Ascending aorta (tissue), 2 donors: ENCODE measurements at regions not wholly inside any gene's neighbourhood (a gene's known extent, or its start where the extent isn't known, plus 50 kb on each side); places are given as distances from the start of the nearest gene placed in this dataset.
A peak's percentile ranks its signal among the peaks of the same experiment; 100 is the strongest.
"Not testable (repeated sequence)": the region's sequence is repeated elsewhere in the genome, so short reads cannot be mapped to it uniquely, and the experiment has no call there.

Source experiments
- DNase-seq, 2 donors: peaks; one replicate each; pipeline ENCODE4 v3.0.0-alpha.2; 2019; ENCODE audit warnings: low spot score in 2 of 2
- H3K27ac ChIP-seq, 2 donors: fragments of 200-600 bp; sonication (generic); one replicate each; pipeline ENCODE4 v1.5.1; 2016 to 2017; ENCODE audit warnings: mild to moderate bottlenecking in 1 of 2
- H3K27me3 ChIP-seq: fragments of 200-600 bp; sonication (generic); one replicate; pipeline ENCODE4 v1.5.1; 2017
- H3K36me3 ChIP-seq, 2 donors: fragments of 200-600 bp; sonication (generic); one replicate each; pipeline ENCODE4 v1.5.1; 2016
- H3K4me1 ChIP-seq, 2 donors: fragments of 200-600 bp; sonication (generic); one replicate each; pipeline ENCODE4 v1.5.1; 2016 to 2017; ENCODE audit warnings: mild to moderate bottlenecking in 1 of 2
- H3K4me3 ChIP-seq, 2 donors: fragments of 200-600 bp; sonication (generic); one replicate each; pipeline ENCODE4 v1.5.1; 2016 to 2017; ENCODE audit warnings: mild to moderate bottlenecking in 1 of 2
- H3K9me3 ChIP-seq, 2 donors: fragments of 200-600 bp; sonication (generic); one replicate each; pipeline ENCODE4 v1.5.1; 2016
- CTCF ChIP-seq, 3 experiments: fragments of 200-600 bp in 2 of 3; fragments of 450-650 bp in 1 of 3; sonication (generic) in 2 of 3; IDR thresholded peaks; one replicate each; pipeline ENCODE4 v1.5.1; 2016 to 2019; ENCODE audit warnings: antibody characterized with exemption in 3 of 3, mild to moderate bottlenecking in 1 of 3, moderate library complexity in 1 of 3
- intact Hi-C: fragments of 100-400 bp; cut with DNase I; formaldehyde crosslinking; loops from one replicate; pipeline ENCODE4 v1.15.1; 2023

GRCh38 chr14:50025776-50026175 lies 90.6 kb downstream of the VCPKMT start:
- intact Hi-C loops: loop anchor here (2.0 kb wide), 1 partner anchor 133 kb away; the partner anchor contains the start of gene ARF6
- peak overlapping the region; percentile 70 to 78 for H3K27ac ChIP-seq
- no peak overlapping the region for H3K4me3 ChIP-seq
- no peak for DNase-seq
- no peaks in the 10 kb centered on the region for H3K27me3 ChIP-seq
- no peaks in the 10 kb centered on the region for H3K36me3 ChIP-seq
- peaks cover 7 to 22% of the 10 kb centered on the region in 2 donors for H3K4me1 ChIP-seq
- no peaks in the 10 kb centered on the region for H3K9me3 ChIP-seq
- no peak for TF ChIP-seq CTCF (IDR thresholded peaks at IDR 0.05)

- Histone ChIP-seq H3K36me3 (no peaks in the 10 kb centered on the region), H3K4me3 (no peak overlapping the region), H3K27ac (no peak overlapping the region), H3K4me1 (peaks cover 4 to 17% of the 10 kb centered on the region in 2 donors), H3K27me3 (no peaks in the 10 kb centered on the region), H3K9me3 (no peaks in the 10 kb centered on the region)
- no peak for TF ChIP-seq CTCF (IDR thresholded peaks at IDR 0.05)
- DNase-seq: no peak
- intact Hi-C loops: no loop called here
These were observed 90.0 kb downstream of the VCPKMT start for GRCh38 chr14:50026396-50026795.

GRCh38 chr14:50027816-50028215 lies 88.6 kb downstream of the VCPKMT start:
- Histone ChIP-seq H3K9me3 (no peaks in the 10 kb centered on the region), H3K27ac (no peak overlapping the region), H3K4me1 (peaks cover 4 to 14% of the 10 kb centered on the region in 2 donors), H3K4me3 (no peak overlapping the region), H3K36me3 (no peaks in the 10 kb centered on the region), H3K27me3 (no peaks in the 10 kb centered on the region)
- no peak for DNase-seq
- intact Hi-C loops: no loop called here
- TF ChIP-seq CTCF (IDR thresholded peaks at IDR 0.05): no peak

- Histone ChIP-seq H3K27me3 (no peaks in the 10 kb centered on the region), H3K4me3 (no peak overlapping the region), H3K9me3 (no peaks in the 10 kb centered on the region), H3K36me3 (no peaks in the 10 kb centered on the region), H3K4me1 (peaks cover 4 to 12% of the 10 kb centered on the region in 2 donors), H3K27ac (no peak overlapping the region)
- no peak for DNase-seq
- no peak for TF ChIP-seq CTCF (IDR thresholded peaks at IDR 0.05)
- intact Hi-C loops: no loop called here
These were observed 87.9 kb downstream of the VCPKMT start for GRCh38 chr14:50028458-50028857.

GRCh38 chr14:50030036-50030435 lies 86.3 kb downstream of the VCPKMT start:
- no peak for TF ChIP-seq CTCF (IDR thresholded peaks at IDR 0.05)
- intact Hi-C loops: no loop called here
- no peak for DNase-seq
- Histone ChIP-seq H3K36me3 (no peaks in the 10 kb centered on the region), H3K27ac (no peak overlapping the region), H3K4me1 (no peaks in the 10 kb centered on the region), H3K4me3 (no peak overlapping the region), H3K9me3 (no peaks in the 10 kb centered on the region), H3K27me3 (no peaks in the 10 kb centered on the region)

GRCh38 chr14:50030911-50031310 lies 85.5 kb downstream of the VCPKMT start:
- H3K9me3 ChIP-seq, H3K27ac ChIP-seq, H3K4me1 ChIP-seq, H3K36me3 ChIP-seq, intact Hi-C loops, H3K27me3 ChIP-seq, DNase-seq, H3K4me3 ChIP-seq: not testable (repeated sequence)
